A172 (cell line): ENCODE measurements at regions not wholly inside any gene's neighbourhood (a gene's known extent, or its start where the extent isn't known, plus 50 kb on each side); places are given as distances from the start of the nearest gene placed in this dataset.

Experiments used
- DNase-seq: peaks from one replicate; pipeline ENCODE4 v3.0.0-alpha.2; 2015; ENCODE audit warnings: low spot score

DNA sequence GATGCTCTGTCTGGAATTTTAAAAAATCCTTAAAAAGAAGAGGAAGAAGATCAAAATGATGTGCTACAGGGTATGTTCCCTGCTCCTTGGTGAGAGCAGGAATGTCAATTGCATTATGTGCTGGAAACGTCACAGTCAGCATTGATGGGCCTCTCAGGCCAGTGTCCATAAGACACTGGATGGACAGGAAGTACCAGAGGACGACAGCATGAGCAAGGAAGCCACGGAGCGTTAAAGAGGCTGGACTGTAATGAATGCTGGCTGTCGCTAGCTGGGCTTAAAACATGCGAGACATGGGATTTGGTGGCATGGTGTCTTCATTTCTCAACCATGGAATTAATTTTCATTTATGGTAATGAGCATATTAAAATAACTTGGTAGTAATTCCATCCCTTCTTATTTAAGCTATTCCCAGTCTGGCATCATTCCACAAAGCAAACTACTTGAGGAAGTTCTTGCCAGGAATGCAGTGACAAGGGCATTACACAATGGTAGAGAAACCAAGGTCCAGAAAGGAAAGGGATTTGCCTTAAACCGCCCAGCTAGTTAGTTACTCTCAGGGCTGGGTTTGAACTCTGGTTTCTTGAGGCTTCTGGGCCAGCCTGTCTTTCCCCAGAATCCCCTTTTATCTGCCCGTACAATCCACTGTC is 166.6 kb upstream of the SOX4 start:
- no peak for DNase-seq

DNA sequence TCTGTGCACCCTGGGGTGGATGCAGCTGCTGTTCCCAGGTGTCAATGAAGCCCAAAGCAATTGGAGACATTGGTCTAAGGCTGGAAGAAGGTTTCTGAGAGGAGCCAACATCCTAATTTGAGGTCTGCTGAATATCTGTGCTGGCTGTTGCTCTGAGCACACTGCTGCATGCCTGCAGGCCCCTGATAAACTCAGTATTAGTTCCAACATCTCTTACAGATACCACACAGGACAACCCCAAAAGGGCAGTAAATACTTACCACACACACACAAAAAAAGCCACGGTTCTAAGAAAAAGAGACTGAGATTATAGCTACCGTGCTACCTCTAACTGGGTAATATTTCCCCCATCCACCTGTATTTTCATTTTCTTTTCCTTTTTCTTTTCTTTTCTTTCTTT is 164.3 kb upstream of the SOX4 start:
- no peak for DNase-seq

DNA sequence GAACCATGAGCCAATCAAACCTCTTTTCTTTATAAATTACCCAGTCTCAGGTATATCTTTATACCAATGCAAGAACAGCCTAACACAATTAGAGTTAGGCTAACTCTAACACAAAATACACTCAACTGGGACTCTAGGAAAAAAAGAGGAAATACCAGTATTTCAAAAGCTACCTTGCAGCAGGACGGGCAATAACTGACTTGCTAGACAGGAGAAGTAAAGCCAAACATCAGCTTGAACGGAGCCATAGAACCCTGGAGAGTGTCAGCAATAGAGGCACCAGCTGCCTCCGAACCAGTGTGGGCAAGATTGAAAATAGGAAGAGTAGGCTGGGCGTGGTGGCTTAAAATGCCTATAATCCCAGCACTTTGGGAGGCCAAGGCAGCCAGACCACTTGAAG is 162.0 kb upstream of the SOX4 start:
- DNase-seq: no peak

DNA sequence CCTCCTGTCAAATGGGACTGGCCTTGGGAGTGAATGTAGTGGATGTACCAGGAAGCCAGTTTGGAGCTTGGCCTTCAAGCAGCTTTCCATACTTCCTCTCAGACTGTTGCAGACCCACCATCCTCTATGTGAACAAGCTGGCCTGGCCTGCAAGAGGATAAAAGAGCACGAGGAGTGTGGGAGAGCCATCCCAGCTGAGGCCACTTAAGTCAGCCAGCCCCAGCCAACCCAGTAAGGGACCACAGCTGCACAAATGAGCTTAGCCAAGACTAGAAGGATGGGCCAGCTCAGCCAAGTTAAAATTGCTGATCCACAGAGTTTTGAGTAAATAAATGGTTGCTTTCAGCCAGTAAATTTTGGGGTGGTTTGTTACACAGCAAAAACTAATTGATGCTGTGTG is 156.9 kb upstream of the SOX4 start:
- DNase-seq: no peak

DNA sequence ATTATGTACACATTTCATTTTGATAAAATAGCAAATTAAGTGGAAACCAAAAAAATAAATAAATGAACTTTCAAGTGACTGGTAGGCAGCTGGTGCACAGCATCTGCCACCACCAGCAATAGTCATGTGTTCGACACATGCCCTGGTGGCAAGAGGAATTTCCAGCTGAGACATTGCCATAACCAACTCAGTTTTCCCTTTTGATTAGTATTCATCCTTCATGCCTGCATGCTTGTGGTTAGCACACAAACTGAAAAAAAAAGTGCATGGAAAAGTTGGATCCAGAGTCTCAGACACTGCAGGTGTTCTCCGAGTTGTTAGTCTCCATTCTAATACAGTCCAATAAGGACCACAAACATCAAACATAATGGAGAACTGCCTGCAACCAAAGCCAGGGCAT is 156.0 kb upstream of the SOX4 start:
- DNase-seq: peak; percentile 11

DNA sequence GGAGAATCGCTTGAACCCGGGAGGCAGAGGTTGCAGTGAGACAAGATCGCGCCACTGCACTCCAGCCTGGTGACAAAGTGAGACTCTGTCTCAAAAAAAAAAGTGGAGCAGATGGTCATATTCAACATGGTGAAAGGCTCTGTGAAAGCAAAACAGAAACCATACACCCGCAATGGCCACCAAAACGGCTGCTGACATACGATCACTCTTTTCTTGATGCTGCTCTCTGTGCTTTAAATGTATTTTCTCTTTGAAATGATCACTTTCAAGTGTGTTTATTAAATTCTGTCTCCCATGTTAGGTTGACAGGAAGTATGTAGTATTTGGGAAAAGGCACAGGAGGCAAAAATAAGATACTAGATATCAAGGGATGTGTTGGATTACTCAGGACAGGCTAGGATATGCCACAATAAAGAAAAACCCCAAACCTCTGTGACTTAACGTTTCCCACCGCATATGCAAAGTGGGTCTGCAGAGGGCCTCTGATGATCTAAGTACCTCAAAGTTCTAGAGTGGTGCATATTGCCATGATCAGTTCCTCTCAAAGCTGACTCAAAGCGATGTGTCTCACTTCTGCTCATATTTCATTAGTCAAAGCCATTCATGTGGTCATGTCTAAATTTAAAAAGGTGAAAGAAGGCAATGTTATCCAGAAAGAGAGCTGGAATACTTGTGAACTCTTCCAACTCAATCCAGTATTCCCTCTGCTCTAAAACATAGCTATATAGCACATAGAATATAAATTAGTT is 155.1 kb upstream of the SOX4 start:
- no peak for DNase-seq

DNA sequence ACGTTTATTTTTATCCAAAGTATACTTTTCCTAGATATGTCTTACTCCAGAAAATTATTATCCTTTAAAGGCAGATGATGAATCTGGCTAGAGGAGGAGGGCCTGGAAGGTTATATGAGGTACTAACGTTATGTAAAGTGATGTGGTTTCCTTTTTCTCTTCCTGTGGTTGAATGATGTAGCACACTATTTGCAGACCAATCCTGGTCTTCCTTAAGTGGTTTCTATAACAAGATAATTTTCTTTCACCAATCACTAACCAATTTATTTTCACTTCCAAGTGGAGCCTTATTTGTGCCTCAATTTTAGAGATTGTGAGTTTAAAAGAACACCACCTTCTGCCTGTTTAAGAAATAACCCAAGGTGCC is 154.6 kb upstream of the SOX4 start:
- no peak for DNase-seq

DNA sequence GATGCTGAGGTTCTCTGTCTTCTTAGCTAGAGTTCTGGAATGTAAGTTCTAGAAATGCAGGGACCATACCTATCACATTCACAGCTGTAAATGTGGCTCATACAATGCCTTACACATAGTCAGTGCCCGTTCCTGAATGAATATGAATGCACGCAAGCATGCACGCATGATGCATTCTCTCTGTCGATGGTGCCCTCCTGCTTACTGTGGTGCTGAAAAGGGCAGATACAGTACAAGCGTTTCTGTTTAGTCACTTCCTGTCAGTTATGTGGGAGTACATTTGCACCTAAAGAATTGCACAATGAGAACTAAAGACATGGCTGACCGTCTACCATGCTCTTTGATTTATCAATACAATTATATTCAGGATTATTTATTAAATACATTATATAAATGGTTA is 152.2 kb upstream of the SOX4 start:
- peak; percentile 30 for DNase-seq

DNA sequence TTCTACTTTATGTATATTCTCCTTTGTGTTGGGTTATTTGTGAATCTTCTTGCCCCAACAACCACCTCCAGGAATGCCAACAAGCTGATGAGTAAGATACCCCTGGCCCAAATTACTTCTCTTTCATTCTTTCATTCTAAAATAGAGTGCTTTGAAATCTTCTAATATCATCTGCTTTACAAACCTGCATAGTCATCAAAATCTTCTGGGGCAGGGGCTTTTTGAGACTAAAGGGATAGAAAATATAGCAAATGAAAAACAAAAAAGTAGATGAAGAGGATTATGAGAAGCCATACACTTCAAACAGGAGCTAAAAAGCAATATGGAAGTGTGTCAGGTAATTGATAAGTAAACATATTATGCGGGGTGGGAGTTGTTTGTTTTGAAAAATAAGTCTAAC is 150.7 kb upstream of the SOX4 start:
- no peak for DNase-seq

DNA sequence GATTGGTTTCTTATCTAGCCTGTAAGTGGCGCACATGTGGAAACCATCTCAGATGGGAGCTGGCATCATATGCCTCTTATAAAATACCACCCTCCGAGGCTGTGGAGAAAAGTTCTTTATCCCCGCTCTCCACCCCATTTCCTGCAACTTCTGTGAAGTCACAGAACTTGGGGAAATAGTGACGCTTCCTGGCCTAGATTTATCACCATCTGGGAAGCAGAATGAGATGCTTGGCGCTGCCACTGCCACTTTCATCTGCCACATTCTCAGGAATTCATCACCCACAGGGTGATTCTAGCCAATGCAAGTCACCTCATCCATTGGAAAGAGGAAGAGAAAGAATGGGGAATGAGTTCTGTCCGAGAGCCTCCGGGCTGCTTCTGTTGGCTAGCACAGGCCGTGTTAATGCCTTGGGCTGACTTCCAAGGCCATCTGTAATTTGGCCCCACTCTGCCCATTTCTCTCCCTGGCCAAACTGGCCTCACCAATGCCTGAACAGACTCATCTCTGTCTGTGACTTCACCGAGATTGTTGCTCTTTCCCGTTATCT is 148.8 kb upstream of the SOX4 start:
- no peak for DNase-seq

DNA sequence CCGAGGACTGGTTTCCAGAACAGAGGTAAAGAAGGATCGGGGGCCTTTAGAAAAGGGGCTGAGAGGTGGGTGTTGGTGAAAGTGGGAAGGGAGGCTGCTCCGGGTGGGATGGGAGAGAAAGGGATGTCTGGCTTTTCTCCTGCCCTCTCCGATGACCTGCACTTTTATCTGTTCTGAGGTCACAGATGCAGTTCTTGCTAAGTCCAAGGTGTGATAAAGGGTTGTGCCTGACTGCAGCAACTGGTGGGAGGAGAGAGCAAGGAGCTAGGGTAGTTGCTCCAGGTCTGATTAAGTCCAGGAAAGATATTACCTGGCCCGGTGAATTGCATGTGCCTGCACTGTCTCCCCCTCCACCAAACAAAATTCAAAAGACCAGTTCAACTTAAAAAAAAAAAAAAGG is 145.6 kb upstream of the SOX4 start:
- DNase-seq: no peak

DNA sequence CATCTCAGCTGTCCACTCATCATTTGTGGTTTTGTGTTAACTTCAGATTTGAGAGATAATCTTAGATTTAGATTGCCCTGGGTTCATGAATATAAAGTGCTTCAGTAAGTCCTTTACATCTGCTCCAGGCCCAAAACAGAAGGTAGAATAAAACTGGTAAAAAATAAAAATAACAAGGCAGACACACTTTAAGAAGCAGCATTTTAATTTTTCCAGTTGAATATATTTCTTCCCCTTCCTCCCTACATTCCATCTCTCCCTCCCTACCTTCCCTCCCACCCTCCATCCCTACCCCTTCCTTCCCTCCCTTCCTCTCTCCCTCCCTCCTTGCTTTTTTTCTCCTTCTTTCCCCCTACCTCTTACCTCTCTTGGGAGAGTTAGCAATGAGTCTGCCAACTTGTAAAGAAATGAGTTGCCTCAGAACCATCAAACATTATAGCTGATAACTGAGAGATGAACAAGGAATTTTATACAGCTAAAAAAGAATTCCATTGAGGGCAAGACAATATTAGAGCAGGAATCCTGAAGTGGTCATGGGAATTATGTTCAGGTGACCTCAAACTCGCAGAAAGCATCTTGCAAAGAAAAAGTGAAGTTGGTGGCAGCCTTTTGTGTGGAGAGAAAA is 145.0 kb upstream of the SOX4 start:
- no peak for DNase-seq

DNA sequence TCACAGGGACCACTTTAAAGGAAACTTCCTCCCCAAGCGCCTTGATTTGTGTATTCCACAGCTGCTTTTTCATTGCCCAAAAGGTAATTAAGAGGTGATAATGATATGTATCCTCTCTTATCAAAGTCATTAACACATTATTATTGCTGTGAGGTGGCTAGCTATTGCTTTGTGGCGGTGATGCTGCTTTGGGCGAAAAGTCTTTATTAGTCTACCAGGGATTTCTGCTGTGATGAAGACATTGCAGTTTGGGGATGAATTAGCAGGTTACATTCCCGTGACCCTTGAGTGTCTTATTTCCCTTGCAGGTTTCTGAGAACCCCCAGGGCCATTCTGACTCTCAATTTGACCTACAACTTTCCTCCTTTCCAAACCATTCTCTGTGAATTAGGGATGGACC is 143.4 kb upstream of the SOX4 start:
- no peak for DNase-seq

DNA sequence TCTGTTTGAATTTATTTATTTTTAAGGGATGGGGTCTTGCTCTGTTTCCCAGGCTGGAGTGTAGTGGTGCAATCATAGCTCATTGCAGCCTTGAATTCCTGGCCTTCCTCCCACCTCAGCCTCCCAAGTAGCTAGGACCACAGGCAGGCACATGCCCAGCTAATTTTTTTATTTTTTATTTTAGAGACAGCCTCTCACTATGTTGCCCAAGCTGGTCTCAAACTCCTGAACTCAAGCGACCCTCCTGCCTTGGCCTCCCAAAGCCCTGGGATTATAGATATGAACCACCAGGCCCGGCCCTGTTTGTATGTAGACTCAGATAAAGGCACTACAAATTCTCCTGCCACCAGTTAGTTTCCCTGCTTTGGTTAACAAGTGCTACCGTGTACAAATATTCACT is 142.9 kb upstream of the SOX4 start:
- no peak for DNase-seq

DNA sequence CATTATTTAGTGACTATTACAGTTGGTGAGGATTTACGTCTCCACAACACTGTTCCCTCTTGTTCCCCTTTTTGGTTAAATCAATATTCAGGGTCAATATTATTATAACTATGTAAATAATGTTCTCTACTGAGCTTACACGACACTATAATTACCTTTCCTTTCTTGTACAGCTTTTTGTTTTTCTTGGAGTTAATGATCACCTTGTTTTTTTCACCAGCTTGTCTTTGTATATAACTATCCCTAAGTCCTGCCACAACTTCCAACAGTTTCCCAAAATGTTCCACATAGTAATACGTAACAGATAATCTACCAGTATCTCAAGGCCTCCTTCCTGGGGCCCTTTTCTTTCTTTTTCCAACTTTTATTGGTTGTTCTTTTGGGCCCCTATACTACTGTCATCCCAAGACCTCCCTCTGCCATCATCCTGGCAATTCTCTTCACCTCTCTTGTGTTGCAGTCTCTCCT is 142.0 kb upstream of the SOX4 start:
- DNase-seq: no peak

DNA sequence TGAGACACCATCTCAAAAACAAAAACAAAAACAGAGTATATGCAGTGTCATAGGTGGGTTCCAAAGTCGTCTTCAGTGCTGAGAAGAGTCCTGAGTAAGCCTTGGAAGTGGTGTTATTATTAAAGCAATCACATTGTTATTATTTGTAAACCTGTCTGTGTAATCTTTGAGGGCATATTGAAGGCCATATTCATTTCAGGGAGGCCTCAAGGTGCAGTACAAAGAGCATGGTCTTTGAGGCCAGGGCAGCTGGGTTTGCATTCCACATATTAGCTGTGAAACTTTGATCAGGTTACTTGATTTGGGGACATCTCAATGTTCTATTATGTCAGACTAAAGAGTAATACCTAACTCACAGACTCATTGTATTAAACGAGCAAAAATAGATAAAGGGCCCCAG is 139.3 kb upstream of the SOX4 start:
- DNase-seq: no peak

DNA sequence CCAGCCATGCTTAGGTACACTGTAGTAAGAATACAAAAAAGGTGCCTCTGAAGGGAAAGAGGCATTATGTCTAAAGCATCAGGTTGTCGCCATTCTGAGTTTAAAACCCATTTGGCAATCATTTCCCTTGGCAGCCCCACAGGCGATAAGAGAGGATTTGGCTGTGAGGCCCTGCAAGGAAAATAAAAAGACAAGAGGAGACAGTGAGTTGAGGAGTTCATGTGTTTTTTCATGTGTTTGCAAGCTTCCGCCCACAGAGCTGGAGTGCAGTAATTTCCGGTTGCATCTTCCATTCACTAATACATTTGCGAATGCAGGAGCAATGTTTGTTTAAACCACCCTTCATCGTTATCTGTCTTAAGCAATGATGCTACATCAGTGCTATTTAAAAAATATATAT is 138.5 kb upstream of the SOX4 start:
- no peak for DNase-seq

DNA sequence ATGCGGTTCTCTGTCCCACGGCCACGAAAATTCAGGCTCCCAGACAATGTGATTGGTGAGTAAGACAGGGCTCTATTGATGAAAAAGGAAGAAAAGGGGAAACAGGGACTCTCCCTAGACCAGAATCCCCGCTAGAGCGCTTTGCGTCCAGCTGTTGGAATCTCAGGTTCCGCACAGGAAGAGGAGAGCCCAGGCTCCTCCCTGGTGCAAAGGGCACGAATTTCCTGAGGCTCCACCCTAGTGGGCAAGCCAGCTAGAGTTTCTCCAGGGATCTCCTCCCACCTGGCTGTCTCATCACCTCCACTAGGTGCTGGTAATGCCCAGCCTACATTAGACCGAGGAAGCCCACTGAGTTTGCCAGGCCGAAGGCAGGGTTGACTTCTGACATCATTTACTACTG is 135.9 kb upstream of the SOX4 start:
- DNase-seq: no peak

DNA sequence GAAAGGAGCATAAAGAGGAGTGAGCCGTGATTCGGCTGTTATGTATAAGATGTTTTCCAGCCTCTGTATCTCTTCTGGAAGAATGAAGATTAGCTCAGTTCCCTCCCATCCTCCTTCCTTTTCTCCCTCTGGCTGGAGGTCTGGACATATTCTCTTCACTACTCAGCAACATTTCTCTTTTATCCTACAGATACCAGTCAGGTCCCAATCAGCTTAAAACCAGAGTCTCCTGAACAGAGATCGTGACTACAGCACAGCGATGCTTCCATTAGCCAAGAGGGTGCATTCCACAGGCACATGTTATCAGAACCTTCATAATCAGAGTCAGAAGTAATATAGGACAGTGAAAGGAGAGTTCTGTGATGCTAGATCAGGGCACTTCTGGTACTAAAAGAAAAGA is 133.9 kb upstream of the SOX4 start:
- DNase-seq: no peak

DNA sequence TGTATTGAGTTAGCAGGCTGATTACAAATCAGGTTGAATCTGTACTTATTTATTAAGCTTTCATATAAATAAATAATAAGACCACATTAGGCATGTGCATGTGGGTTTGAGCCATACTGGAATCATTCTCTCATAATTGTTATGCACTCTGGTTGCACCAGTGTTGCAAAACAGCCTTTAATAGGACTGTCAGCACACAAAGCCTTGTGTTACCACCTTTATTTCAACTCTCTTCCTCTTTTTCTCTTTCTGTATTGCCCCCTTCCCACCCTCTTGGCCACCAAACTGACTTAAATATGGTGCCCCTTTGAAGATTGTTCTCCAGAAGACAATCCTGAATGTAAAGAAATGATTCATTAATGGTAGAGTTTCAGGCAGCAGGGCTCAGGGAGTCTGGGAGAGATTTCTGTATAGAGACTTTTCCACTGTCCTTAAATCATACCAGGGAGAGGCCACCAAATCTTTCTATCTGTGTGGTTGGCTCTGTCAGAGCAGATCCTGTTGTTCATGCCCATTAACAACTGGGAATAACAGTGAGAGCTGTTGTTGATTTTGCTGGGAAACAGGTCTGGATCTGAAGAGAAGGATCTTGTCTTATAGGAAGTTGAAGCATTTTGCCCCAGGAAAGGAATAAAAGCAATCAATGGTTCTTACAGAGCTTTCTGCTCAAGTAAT is 131.6 kb upstream of the SOX4 start:
- no peak for DNase-seq

DNA sequence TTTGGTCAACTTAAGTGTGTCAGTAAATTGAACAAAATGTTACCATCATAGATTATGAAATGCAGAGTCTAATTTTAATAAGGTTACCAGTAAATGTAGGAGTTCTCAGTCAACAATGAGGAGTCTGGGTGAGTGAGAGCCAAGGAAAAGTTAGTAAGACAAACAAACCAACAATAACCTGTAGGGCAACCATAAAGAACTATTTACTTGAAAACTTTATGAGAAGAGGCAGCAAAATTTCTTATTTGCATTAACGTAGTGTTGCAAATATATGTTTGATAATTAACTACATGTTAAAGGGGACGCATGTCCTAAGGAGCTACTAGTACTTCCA is 131.1 kb upstream of the SOX4 start:
- no peak for DNase-seq

DNA sequence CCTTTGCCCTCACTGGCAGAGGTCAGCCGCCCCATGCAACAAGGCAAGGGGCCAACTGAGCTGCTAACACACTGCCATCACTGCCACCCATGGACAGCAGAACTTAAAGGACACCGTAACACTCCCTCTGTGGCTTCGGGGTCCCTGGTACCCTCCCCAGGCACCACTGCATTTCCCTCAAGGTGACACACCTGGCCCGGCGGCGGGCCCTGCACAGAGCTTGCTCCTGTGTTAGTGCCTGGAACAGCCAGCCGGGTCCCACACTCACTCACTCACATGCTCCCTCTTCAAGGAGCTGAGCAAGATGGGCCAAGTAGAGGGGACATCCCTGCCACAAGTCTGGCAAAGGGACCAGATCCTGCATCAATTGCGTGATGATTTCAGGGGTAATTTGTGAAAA is 126.5 kb upstream of the SOX4 start:
- DNase-seq: no peak

DNA sequence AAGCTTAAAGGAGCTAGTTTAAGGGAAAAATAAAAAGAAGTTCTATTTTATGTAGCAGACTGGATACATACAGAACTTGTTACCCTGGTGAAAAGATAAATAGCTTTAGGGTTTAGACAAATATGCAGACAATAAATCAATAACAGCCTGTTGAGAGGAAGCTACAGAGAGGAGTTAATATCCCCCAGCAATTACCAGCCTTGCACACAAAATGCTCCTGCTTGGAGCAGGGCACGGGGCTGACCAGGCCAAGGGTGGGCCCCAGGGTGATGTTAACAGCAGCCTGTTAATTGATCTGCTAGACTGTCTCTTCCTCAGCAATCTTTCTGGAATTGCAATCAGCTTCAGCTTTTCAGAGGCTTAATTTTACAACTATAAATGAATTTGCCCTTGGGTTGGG is 125.1 kb upstream of the SOX4 start:
- no peak for DNase-seq
